HEK293 (cell line): ENCODE measurements at regions not wholly inside any gene's neighbourhood (a gene's known extent, or its start where the extent isn't known, plus 50 kb on each side); places are given as distances from the start of the nearest gene placed in this dataset.

Experiments used
- CTCF ChIA-PET: fragments of 350-600 bp; formaldehyde crosslinking; extraction: SDS; loops from one replicate; lab custom pipeline; 2021; ENCODE audit warnings: antibody characterized with exemption; lab: Yijun Ruan, JAX
- POLR2A ChIA-PET: fragments of 300-600 bp; formaldehyde crosslinking; extraction: SDS; loops from one replicate; lab custom pipeline; 2020; ENCODE audit warnings: antibody characterized with exemption, inconsistent platforms; lab: Yijun Ruan, JAX
- H3K27ac ChIP-seq: fragments of 200-500 bp; sonication (Bioruptor generic); 2 replicates; pipeline ENCODE4 v1.5.1; 2014; ENCODE audit warnings: low read depth, low read length, control low read depth, inconsistent platforms; ENCODE audit errors: extremely low read depth
- H3K36me3 ChIP-seq, 2 experiments: fragments of 200-500 bp in 1 of 2; sonication (Bioruptor generic) in 1 of 2; 1 replicate in 1 of 2; 2 replicates in 1 of 2; pipeline ENCODE4 v1.5.1; 2014 to 2017; ENCODE audit warnings: inconsistent platforms in 2 of 2, low read length in 2 of 2; ENCODE audit not compliant: control insufficient read depth in 2 of 2, insufficient read depth in 1 of 2
- H3K4me1 ChIP-seq: fragments of 200-500 bp; sonication (Bioruptor generic); 2 replicates; pipeline ENCODE4 v1.5.1; 2014; ENCODE audit warnings: mild to moderate bottlenecking, low read length, inconsistent platforms; ENCODE audit not compliant: control insufficient read depth, insufficient read depth
- H3K4me3 ChIP-seq: 2 replicates; pipeline ENCODE4 v1.5.1; 2011; ENCODE audit warnings: low read depth, mild to moderate bottlenecking, control low read depth, low read length, moderate library complexity
- H3K9me3 ChIP-seq: fragments of 200-500 bp; sonication (Bioruptor generic); 2 replicates; pipeline ENCODE4 v1.5.1; 2014; ENCODE audit warnings: low read depth, low read length, inconsistent platforms; ENCODE audit not compliant: control insufficient read depth, insufficient read depth
- BCL6B ChIP-seq: fragments of 450-650 bp; formaldehyde crosslinking; IDR thresholded peaks from 2 replicates; pipeline ENCODE4 v1.5.1; 2017; ENCODE audit warnings: missing biosample characterization, missing genetic modification characterization
- HOXA7 ChIP-seq: sonication (generic); formaldehyde crosslinking; IDR thresholded peaks from 2 replicates; pipeline ENCODE4 v1.8.1; 2022; ENCODE audit warnings: missing genetic modification reagents, borderline replicate concordance
- HOXC10 ChIP-seq: sonication (generic); formaldehyde crosslinking; IDR thresholded peaks from 2 replicates; pipeline ENCODE4 v1.8.1; 2023; ENCODE audit warnings: mild to moderate bottlenecking, missing genetic modification reagents
- KLF8 ChIP-seq: fragments of 450-650 bp; formaldehyde crosslinking; IDR thresholded peaks from 2 replicates; pipeline ENCODE4 v1.5.1; 2016; ENCODE audit warnings: missing biosample characterization, missing genetic modification characterization
- MYNN ChIP-seq: fragments of 450-650 bp; formaldehyde crosslinking; IDR thresholded peaks from 2 replicates; pipeline ENCODE4 v1.5.1; 2016; ENCODE audit warnings: missing biosample characterization, missing genetic modification characterization, borderline replicate concordance
- PATZ1 ChIP-seq: fragments of 450-650 bp; formaldehyde crosslinking; IDR thresholded peaks from 2 replicates; pipeline ENCODE4 v1.5.1; 2016; ENCODE audit warnings: missing biosample characterization, missing genetic modification characterization
- ZBTB44 ChIP-seq: fragments of 450-650 bp; IDR thresholded peaks from 2 replicates; pipeline ENCODE4 v1.5.1; 2018; ENCODE audit warnings: missing biosample characterization, mild to moderate bottlenecking, missing genetic modification characterization
- ZEB2 ChIP-seq: fragments of 450-650 bp; formaldehyde crosslinking; IDR thresholded peaks from 2 replicates; pipeline ENCODE4 v1.5.1; 2016; ENCODE audit warnings: missing biosample characterization, missing genetic modification characterization
- ZNF132 ChIP-seq: fragments of 450-650 bp; formaldehyde crosslinking; IDR thresholded peaks from 2 replicates; pipeline ENCODE4 v1.5.1; 2017; ENCODE audit warnings: missing biosample characterization, missing genetic modification characterization, borderline replicate concordance
- ZNF362 ChIP-seq: fragments of 450-650 bp; formaldehyde crosslinking; IDR thresholded peaks from 2 replicates; pipeline ENCODE4 v1.5.1; 2016; ENCODE audit warnings: missing biosample characterization, missing genetic modification characterization
- ZNF366 ChIP-seq: fragments of 450-650 bp; formaldehyde crosslinking; conservative IDR thresholded peaks from 2 replicates; pipeline ENCODE4 v1.5.1; 2016; ENCODE audit warnings: missing biosample characterization, missing genetic modification characterization
- ZNF449 ChIP-seq: fragments of 450-650 bp; formaldehyde crosslinking; IDR thresholded peaks from 2 replicates; pipeline ENCODE4 v1.5.1; 2017; ENCODE audit warnings: missing biosample characterization, mild to moderate bottlenecking, missing genetic modification characterization, moderate library complexity
- ZNF677 ChIP-seq: fragments of 450-650 bp; IDR thresholded peaks from 2 replicates; pipeline ENCODE4 v1.5.0; 2018; ENCODE audit warnings: missing biosample characterization, mild to moderate bottlenecking, missing genetic modification characterization, moderate library complexity
- ZNF792 ChIP-seq: fragments of 450-650 bp; formaldehyde crosslinking; IDR thresholded peaks from 2 replicates; pipeline ENCODE4 v1.5.1; 2016; ENCODE audit warnings: missing biosample characterization, missing genetic modification characterization

GRCh38 chr3:107966276-107966675 lies 124.6 kb downstream of the CD47 start:
- ChIA-PET POLR2A (no interaction called here), CTCF (no interaction called here)
- TF ChIP-seq HOXC10 (no peak), ZEB2 (tag by site-specific recombination) (no peak), HOXA7 (no peak), ZNF362 (tag by site-specific recombination) (no peak), ZNF792 (tag by site-specific recombination) (no peak), ZNF677 (tag by site-specific recombination) (no peak), ZNF132 (no peak)
- Histone ChIP-seq H3K27ac (no peak overlapping the region), H3K4me1 (no peaks in the 10 kb centered on the region), H3K9me3 (no peaks in the 10 kb centered on the region), H3K36me3 (no peaks in the 10 kb centered on the region), H3K4me3 (no peak overlapping the region)

- no peaks in the 10 kb centered on the region for H3K4me1 ChIP-seq
Measured at GRCh38 chr3:107965136-107965655, 125.6 kb downstream of the CD47 start.

GRCh38 chr3:107963581-107963980 lies 127.2 kb downstream of the CD47 start:
- Histone ChIP-seq H3K9me3 (no peaks in the 10 kb centered on the region), H3K27ac (no peak overlapping the region), H3K4me1 (no peaks in the 10 kb centered on the region), H3K36me3 (no peaks in the 10 kb centered on the region), H3K4me3 (no peak overlapping the region)
- POLR2A ChIA-PET = no interaction called here
- TF ChIP-seq PATZ1 (tag by site-specific recombination) = no peak
- no peak for TF ChIP-seq ZBTB44
- CTCF ChIA-PET = interaction anchor here (0.6 kb wide), 1 partner anchor 276 kb away, joined by 3 read pairs; no protein-coding TSS in a partner anchor

More at GRCh38 chr3:107965136-107965655, 125.6 kb downstream of the CD47 start:
- no peaks in the 10 kb centered on the region for H3K36me3 ChIP-seq
- H3K27ac ChIP-seq = no peak overlapping the region
- no peak overlapping the region for H3K4me3 ChIP-seq
- H3K9me3 ChIP-seq = no peaks in the 10 kb centered on the region
- ChIA-PET CTCF (no interaction called here), POLR2A (no interaction called here)
- no peak for TF ChIP-seq MYNN (tag by site-specific recombination)
- TF ChIP-seq BCL6B (tag by site-specific recombination) = no peak
- TF ChIP-seq ZNF366 (tag by site-specific recombination) = no peak

GRCh38 chr3:107962946-107963345 lies 127.9 kb downstream of the CD47 start:
- Histone ChIP-seq H3K4me3 (no peak overlapping the region), H3K27ac (no peak overlapping the region), H3K9me3 (no peaks in the 10 kb centered on the region)
- POLR2A ChIA-PET = no interaction called here
- CTCF ChIA-PET = interaction anchor here (0.7 kb wide), 1 partner anchor 541 kb away, joined by 3 read pairs; no protein-coding TSS in a partner anchor
- TF ChIP-seq ZNF449 (tag by site-specific recombination) (no peak), KLF8 (no peak)
- TF ChIP-seq, all 188 proteins: peak for 0
- Histone ChIP-seq H3K36me3 (no peaks in the 10 kb centered on the region), H3K4me1 (no peaks in the 10 kb centered on the region)
